22Rv1 (cell line): ENCODE measurements at regions not wholly inside any gene's neighbourhood (a gene's known extent, or its start where the extent isn't known, plus 50 kb on each side); places are given as distances from the start of the nearest gene placed in this dataset.

Source experiments
- CTCF ChIP-seq: fragments of 450-650 bp; IDR thresholded peaks from 2 replicates; pipeline ENCODE4 v1.5.1; 2017; ENCODE audit warnings: mild to moderate bottlenecking
- ZFX ChIP-seq: fragments of 450-650 bp; IDR thresholded peaks from 2 replicates; pipeline ENCODE4 v1.6.1; 2017; ENCODE audit warnings: antibody characterized with exemption, borderline replicate concordance

DNA sequence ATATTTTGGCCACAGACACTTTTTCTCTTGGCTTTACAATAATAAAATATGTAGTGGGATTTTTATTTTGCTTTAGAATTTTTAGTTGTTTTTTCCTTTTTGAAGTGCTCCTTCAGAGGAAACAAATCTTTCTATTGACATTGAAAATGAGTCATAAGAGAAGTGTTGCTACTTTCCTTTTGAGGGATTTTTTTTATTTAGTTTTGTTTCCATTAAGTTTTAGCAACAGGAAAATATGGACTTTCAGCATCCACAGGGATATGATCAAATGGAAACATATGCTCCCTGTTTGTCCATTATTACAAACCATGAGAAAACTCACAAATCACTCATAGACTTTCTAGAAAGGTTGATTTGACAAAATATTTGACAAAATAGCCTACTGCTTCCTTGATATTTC, 65.3 kb upstream of the BMP2 start:
- TF ChIP-seq CTCF (no peak), ZFX (no peak)
